CD4-positive, alpha-beta memory T cell (primary cell): ENCODE measurements at regions not wholly inside any gene's neighbourhood (a gene's known extent, or its start where the extent isn't known, plus 50 kb on each side); places are given as distances from the start of the nearest gene placed in this dataset.

Experiments used
- CTCF ChIA-PET: fragments of 350-600 bp; sonication (Branson Sonifier 250); formaldehyde crosslinking; loops from one replicate; lab custom pipeline; 2021; ENCODE audit warnings: inconsistent platforms; ENCODE audit not compliant: partially characterized antibody; lab: Charles Lee
- POLR2A ChIA-PET: fragments of 350-600 bp; sonication (Branson Sonifier 250); formaldehyde crosslinking; loops from one replicate; lab custom pipeline; 2021; ENCODE audit not compliant: partially characterized antibody; lab: Charles Lee
- DNase-seq, 5 donors: peaks; one replicate each; pipeline versions ENCODE4 v3.0.0 to v3.0.0-alpha.2; 2020 to 2022; ENCODE audit warnings: mixed read lengths in 1 of 5
- H3K27ac ChIP-seq: one replicate; pipeline ENCODE4 v1.7.0; 2013; ENCODE audit warnings: low read depth, low read length
- H3K27me3 ChIP-seq: 2 replicates; pipeline ENCODE4 v1.7.0; 2013; ENCODE audit warnings: mild to moderate bottlenecking, low read length, moderate library complexity; ENCODE audit not compliant: insufficient read depth
- H3K36me3 ChIP-seq: 2 replicates; pipeline ENCODE4 v1.7.0; 2013; ENCODE audit warnings: mild to moderate bottlenecking, low read length, moderate library complexity; ENCODE audit not compliant: insufficient read depth
- H3K4me1 ChIP-seq: 2 replicates; pipeline ENCODE4 v1.7.0; 2013; ENCODE audit warnings: mild to moderate bottlenecking, low read length, moderate library complexity; ENCODE audit not compliant: insufficient read depth
- H3K4me3 ChIP-seq, 2 donors: one replicate each; pipeline ENCODE4 v1.7.0; 2013; ENCODE audit warnings: low read length in 2 of 2, mild to moderate bottlenecking in 1 of 2
- H3K9me3 ChIP-seq, 2 donors: one replicate each; pipeline ENCODE4 v1.7.0; 2013; ENCODE audit warnings: low read length in 2 of 2, control low read depth in 1 of 2; ENCODE audit not compliant: control insufficient read depth in 1 of 2
- H3K27ac Mint-ChIP-seq, 7 donors: one replicate each; pipeline ENCODE4 v1.8.0; 2020 to 2021; ENCODE audit warnings: mixed read lengths in 7 of 7, mild to moderate bottlenecking in 6 of 7, inconsistent platforms in 3 of 7, moderate library complexity in 3 of 7
- H3K27me3 Mint-ChIP-seq, 2 donors: one replicate each; pipeline ENCODE4 v1.8.0; 2020 to 2021; ENCODE audit warnings: mixed read lengths in 2 of 2
- H3K36me3 Mint-ChIP-seq, 2 donors: one replicate each; pipeline ENCODE4 v1.8.0; 2020 to 2021; ENCODE audit warnings: mixed read lengths in 2 of 2, inconsistent platforms in 1 of 2, mild to moderate bottlenecking in 1 of 2
- H3K4me1 Mint-ChIP-seq, 4 donors: one replicate each; pipeline ENCODE4 v1.8.0; 2020 to 2021; ENCODE audit warnings: mixed read lengths in 4 of 4, mild to moderate bottlenecking in 1 of 4
- H3K4me3 Mint-ChIP-seq, 8 donors: one replicate each; pipeline ENCODE4 v1.8.0; 2020 to 2021; ENCODE audit warnings: mixed read lengths in 8 of 8, mild to moderate bottlenecking in 7 of 8, moderate library complexity in 6 of 8, inconsistent platforms in 3 of 8
- H3K9me3 Mint-ChIP-seq, 8 donors: one replicate each; pipeline ENCODE4 v1.8.0; 2020 to 2021; ENCODE audit warnings: mixed read lengths in 8 of 8, mild to moderate bottlenecking in 5 of 8, inconsistent platforms in 3 of 8, moderate library complexity in 1 of 8
- intact Hi-C: fragments of 100-400 bp; cut with micrococcal nuclease; formaldehyde crosslinking; loops from one replicate; pipeline ENCODE4 v1.15.1; 2023

- Histone ChIP-seq H3K36me3 (no peaks in the 10 kb centered on the region), H3K27ac (no peak overlapping the region), H3K4me3 (no peak overlapping the region), H3K27me3 (no peaks in the 10 kb centered on the region), H3K9me3 (no peaks in the 10 kb centered on the region), H3K4me1 (no peaks in the 10 kb centered on the region)
- POLR2A ChIA-PET: no interaction called here
- no peaks in the 10 kb centered on the region for H3K4me1 Mint-ChIP-seq
- no peak for DNase-seq
- no peak overlapping the region for H3K4me3 Mint-ChIP-seq
- intact Hi-C loops: no loop called here
- H3K27ac Mint-ChIP-seq: no peak overlapping the region
- H3K36me3 Mint-ChIP-seq: no peaks in the 10 kb centered on the region
- H3K9me3 Mint-ChIP-seq: peaks cover 0 to 13% (median 3%) of the 10 kb centered on the region in 8 donors
- no peaks in the 10 kb centered on the region for H3K27me3 Mint-ChIP-seq
- CTCF ChIA-PET: no interaction called here
These were observed 1792.7 kb upstream of the MIR17HG start for GRCh38 chr13:89554801-89555200.

GRCh38 chr13:89565476-89566100 lies 1781.9 kb upstream of the MIR17HG start:
- Mint-ChIP-seq H3K27me3 (no peaks in the 10 kb centered on the region), H3K4me1 (no peaks in the 10 kb centered on the region), H3K27ac (no peak overlapping the region), H3K4me3 (no peak overlapping the region), H3K36me3 (no peaks in the 10 kb centered on the region), H3K9me3 (peaks cover 0 to 12% (median 0%) of the 10 kb centered on the region in 8 donors)
- Histone ChIP-seq H3K27me3 (no peaks in the 10 kb centered on the region), H3K4me3 (no peak overlapping the region), H3K9me3 (peaks cover 0 to 5% of the 10 kb centered on the region in 2 donors), H3K4me1 (no peaks in the 10 kb centered on the region), H3K36me3 (no peaks in the 10 kb centered on the region), H3K27ac (no peak overlapping the region)
- no peak for DNase-seq
- ChIA-PET CTCF (no interaction called here), POLR2A (no interaction called here)
- intact Hi-C loops: no loop called here

GRCh38 chr13:89567025-89567424 lies 1780.5 kb upstream of the MIR17HG start:
- H3K27ac Mint-ChIP-seq: no peak overlapping the region
- intact Hi-C loops: no loop called here
- H3K27ac ChIP-seq: no peak overlapping the region
- H3K27me3 ChIP-seq: no peaks in the 10 kb centered on the region
- no peaks in the 10 kb centered on the region for H3K4me1 ChIP-seq
- H3K4me1 Mint-ChIP-seq: no peaks in the 10 kb centered on the region
- H3K4me3 Mint-ChIP-seq: no peak overlapping the region
- H3K36me3 ChIP-seq: no peaks in the 10 kb centered on the region
- ChIA-PET CTCF (no interaction called here), POLR2A (no interaction called here)
- no peak overlapping the region for H3K4me3 ChIP-seq
- no peaks in the 10 kb centered on the region for H3K36me3 Mint-ChIP-seq
- no peak for DNase-seq
- peaks cover 0 to 5% of the 10 kb centered on the region in 2 donors for H3K9me3 ChIP-seq
- H3K27me3 Mint-ChIP-seq: no peaks in the 10 kb centered on the region
- H3K9me3 Mint-ChIP-seq: peaks cover 0 to 13% (median 6%) of the 10 kb centered on the region in 8 donors

GRCh38 chr13:89568276-89568675 lies 1779.2 kb upstream of the MIR17HG start:
- H3K36me3 Mint-ChIP-seq: no peaks in the 10 kb centered on the region
- no peak overlapping the region for H3K27ac ChIP-seq
- no peak overlapping the region for H3K4me3 Mint-ChIP-seq
- no peak overlapping the region for H3K4me3 ChIP-seq
- CTCF ChIA-PET: no interaction called here
- POLR2A ChIA-PET: no interaction called here
- no peaks in the 10 kb centered on the region for H3K27me3 ChIP-seq
- H3K36me3 ChIP-seq: no peaks in the 10 kb centered on the region
- H3K9me3 Mint-ChIP-seq: peaks cover 2 to 13% (median 6%) of the 10 kb centered on the region in 8 donors
- intact Hi-C loops: no loop called here
- H3K9me3 ChIP-seq: peaks cover 0 to 5% of the 10 kb centered on the region in 2 donors
- no peaks in the 10 kb centered on the region for H3K4me1 Mint-ChIP-seq
- H3K27ac Mint-ChIP-seq: no peak overlapping the region
- H3K27me3 Mint-ChIP-seq: no peaks in the 10 kb centered on the region
- no peaks in the 10 kb centered on the region for H3K4me1 ChIP-seq
- DNase-seq: no peak

GRCh38 chr13:89568746-89569145 lies 1778.7 kb upstream of the MIR17HG start:
- peaks cover 0 to 5% of the 10 kb centered on the region in 2 donors for H3K9me3 ChIP-seq
- CTCF ChIA-PET: no interaction called here
- intact Hi-C loops: no loop called here
- Mint-ChIP-seq H3K9me3 (peaks cover 2 to 13% (median 6%) of the 10 kb centered on the region in 8 donors), H3K27me3 (no peaks in the 10 kb centered on the region), H3K4me3 (no peak overlapping the region), H3K36me3 (no peaks in the 10 kb centered on the region), H3K4me1 (no peaks in the 10 kb centered on the region), H3K27ac (no peak overlapping the region)
- POLR2A ChIA-PET: no interaction called here
- DNase-seq: no peak
- H3K4me1 ChIP-seq: no peaks in the 10 kb centered on the region
- no peaks in the 10 kb centered on the region for H3K36me3 ChIP-seq
- no peaks in the 10 kb centered on the region for H3K27me3 ChIP-seq
- no peak overlapping the region for H3K27ac ChIP-seq
- H3K4me3 ChIP-seq: no peak overlapping the region

- no peak overlapping the region for H3K27ac Mint-ChIP-seq
- H3K36me3 ChIP-seq: no peaks in the 10 kb centered on the region
- no peak overlapping the region for H3K4me3 Mint-ChIP-seq
- H3K27me3 Mint-ChIP-seq: no peaks in the 10 kb centered on the region
- peaks cover 0 to under 1% of the 10 kb centered on the region in 2 donors for H3K9me3 ChIP-seq
- H3K4me3 ChIP-seq: no peak overlapping the region
- H3K36me3 Mint-ChIP-seq: no peaks in the 10 kb centered on the region
- CTCF ChIA-PET: no interaction called here
- DNase-seq: no peak
- no peak overlapping the region for H3K27ac ChIP-seq
- no peaks in the 10 kb centered on the region for H3K4me1 Mint-ChIP-seq
- intact Hi-C loops: no loop called here
- no peaks in the 10 kb centered on the region for H3K4me1 ChIP-seq
- peaks cover 4 to 13% (median 8%) of the 10 kb centered on the region in 8 donors for H3K9me3 Mint-ChIP-seq
- POLR2A ChIA-PET: no interaction called here
- H3K27me3 ChIP-seq: no peaks in the 10 kb centered on the region
These were observed 1775.8 kb upstream of the MIR17HG start for GRCh38 chr13:89571676-89572075.

- Mint-ChIP-seq H3K9me3 (peaks cover 0 to 13% (median 11%) of the 10 kb centered on the region in 8 donors), H3K4me3 (no peak overlapping the region), H3K27me3 (no peaks in the 10 kb centered on the region), H3K27ac (no peak overlapping the region), H3K4me1 (no peaks in the 10 kb centered on the region), H3K36me3 (no peaks in the 10 kb centered on the region)
- intact Hi-C loops: no loop called here
- H3K36me3 ChIP-seq: no peaks in the 10 kb centered on the region
- CTCF ChIA-PET: no interaction called here
- no peaks in the 10 kb centered on the region for H3K4me1 ChIP-seq
- H3K27me3 ChIP-seq: no peaks in the 10 kb centered on the region
- DNase-seq: no peak
- H3K27ac ChIP-seq: no peak overlapping the region
- POLR2A ChIA-PET: no interaction called here
- no peak overlapping the region for H3K4me3 ChIP-seq
- H3K9me3 ChIP-seq: peaks cover 0 to 3% of the 10 kb centered on the region in 2 donors
These were observed 1773.4 kb upstream of the MIR17HG start for GRCh38 chr13:89574077-89574476.
